NOMO-1 treated with DMSO at 0.1 percent for 48 hours (cell line): ENCODE measurements at regions not wholly inside any gene's neighbourhood (a gene's known extent, or its start where the extent isn't known, plus 50 kb on each side); places are given as distances from the start of the nearest gene placed in this dataset.
"Not testable (repeated sequence)": the region's sequence is repeated elsewhere in the genome, so short reads cannot be mapped to it uniquely, and the experiment has no call there.

ENCODE experiments used
- DNase-seq: peaks from one replicate; lab custom pipeline; 2025; ENCODE audit not compliant: unreplicated experiment; lab: John Stamatoyannopoulos, UW

GRCh38 chr7:114802632-114803031, 119.3 kb upstream of the MDFIC start:
- no peak for DNase-seq

GRCh38 chr7:114806590-114807162, 115.2 kb upstream of the MDFIC start:
- DNase-seq: no peak

DNA sequence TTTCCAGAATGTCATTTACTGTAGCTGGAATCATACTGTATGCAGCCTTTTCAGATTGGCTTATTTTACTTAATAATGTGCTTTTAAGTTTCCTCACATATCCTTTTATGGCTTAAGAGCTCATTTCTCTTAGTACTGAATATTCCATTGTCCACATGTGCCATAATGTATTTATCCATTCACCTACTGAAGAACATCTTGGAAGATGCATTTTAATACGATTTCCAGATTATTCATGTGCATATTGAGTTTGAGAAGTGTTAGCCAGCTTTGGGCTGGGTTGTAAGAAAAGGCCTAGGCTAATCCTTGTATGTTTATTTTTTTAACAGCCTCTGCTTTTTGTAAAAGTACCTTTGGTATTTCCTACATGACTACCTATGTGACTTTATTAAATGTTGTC, 109.3 kb upstream of the MDFIC start:
- no peak for DNase-seq

- no peak for DNase-seq
Observed at GRCh38 chr7:114813624-114814023, 108.3 kb upstream of the MDFIC start.

- DNase-seq: not testable (repeated sequence)
Observed at GRCh38 chr7:114817036-114817435, 104.9 kb upstream of the MDFIC start.

GRCh38 chr7:114818501-114818900, 103.4 kb upstream of the MDFIC start:
- no peak for DNase-seq

- DNase-seq: no peak
Observed at GRCh38 chr7:114819616-114820362, 102.1 kb upstream of the MDFIC start.

- DNase-seq: no peak
Observed at GRCh38 chr7:114821030-114821900, 100.6 kb upstream of the MDFIC start.

DNA sequence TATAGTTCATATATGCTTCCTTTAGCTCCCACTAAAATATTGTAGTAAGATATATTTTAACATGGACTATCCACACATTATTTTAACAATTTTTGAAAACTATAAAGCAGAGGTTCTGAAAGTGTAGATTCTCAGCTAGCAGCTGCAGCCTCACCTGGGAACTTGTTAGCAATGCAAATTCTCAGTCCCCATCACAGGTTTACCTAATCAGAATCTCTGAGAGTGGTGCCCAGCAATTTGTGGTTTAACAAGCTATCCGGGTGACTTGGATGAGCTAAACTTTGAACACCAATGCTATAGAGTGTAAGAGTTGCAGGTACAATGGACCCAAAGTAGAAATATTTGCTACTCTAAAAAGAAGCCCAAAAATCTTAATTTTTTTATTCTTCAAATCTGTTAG, 99.8 kb upstream of the MDFIC start:
- DNase-seq: no peak

- DNase-seq: no peak
Observed at GRCh38 chr7:114822844-114823243, 99.0 kb upstream of the MDFIC start.

GRCh38 chr7:114823290-114823689, 98.6 kb upstream of the MDFIC start:
- DNase-seq: no peak

- DNase-seq: no peak
Observed at GRCh38 chr7:114825423-114825951, 96.4 kb upstream of the MDFIC start.

- DNase-seq: no peak
Observed at GRCh38 chr7:114830952-114831351, 90.9 kb upstream of the MDFIC start.

DNA sequence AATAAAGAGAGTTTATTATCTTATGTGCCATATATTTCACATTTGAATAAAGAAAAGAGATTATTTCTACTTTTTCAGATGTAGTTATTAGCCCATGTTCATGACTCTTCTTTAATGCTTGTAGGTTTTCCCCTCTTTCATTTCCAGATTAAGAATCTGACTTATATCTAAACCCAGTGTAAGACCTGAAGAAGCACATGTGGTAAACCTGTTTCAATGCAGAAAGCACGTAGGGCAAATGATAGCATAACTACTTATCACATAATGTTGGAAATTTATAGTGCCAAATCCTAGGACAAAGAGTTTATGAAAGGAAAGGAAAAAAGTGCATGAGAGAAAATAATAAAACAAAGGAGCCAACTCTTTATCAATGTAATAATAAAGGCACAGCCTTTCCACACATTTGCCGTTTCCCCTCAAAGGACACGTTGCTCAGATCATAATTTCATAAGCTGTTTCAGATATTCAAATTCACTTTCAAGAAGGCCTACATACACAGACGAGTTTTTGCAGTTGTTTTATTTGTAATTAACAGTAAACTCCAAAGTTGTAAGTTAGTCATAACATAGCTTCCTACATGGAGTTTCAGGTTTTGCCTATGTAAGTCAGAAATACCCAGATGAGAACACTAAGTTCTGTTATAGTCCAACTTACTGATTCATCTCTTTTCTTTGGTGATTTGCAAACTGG, 88.8 kb upstream of the MDFIC start:
- DNase-seq: no peak

- no peak for DNase-seq
Observed at GRCh38 chr7:114835303-114835702, 86.6 kb upstream of the MDFIC start.

GRCh38 chr7:114835861-114836260, 86.0 kb upstream of the MDFIC start:
- no peak for DNase-seq

GRCh38 chr7:114842551-114843065, 79.3 kb upstream of the MDFIC start:
- DNase-seq: no peak

GRCh38 chr7:114843102-114843501, 78.8 kb upstream of the MDFIC start:
- DNase-seq: no peak

DNA sequence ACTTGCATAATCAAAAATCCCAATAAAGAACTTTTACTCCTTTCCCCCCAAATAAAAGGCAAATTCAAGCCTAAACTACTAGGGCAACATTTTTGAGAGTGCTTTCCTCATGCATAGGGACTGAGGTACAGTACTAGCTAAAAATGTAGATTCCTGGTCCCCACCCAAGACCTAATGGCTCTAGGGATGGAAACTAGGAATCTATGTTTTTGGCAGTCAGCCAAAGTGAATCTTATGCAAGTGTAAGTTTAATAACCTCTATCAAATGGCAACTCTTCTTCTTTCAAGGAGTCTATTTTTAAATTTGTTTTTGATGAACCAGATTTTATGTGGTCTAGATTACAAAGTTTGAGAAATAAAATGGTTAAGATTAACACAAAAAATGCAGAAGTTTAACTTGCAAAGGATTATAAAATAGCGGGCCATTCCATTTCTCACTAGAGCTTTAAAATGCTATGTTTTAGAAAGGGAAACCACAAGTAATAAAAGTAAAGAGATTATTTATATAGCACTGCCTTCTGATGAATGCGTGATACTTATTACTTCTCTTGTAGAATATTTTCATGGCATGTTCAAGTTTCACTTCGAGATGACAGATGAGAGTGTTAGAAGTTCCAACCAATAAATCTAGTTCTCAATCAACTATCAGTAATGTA, 70.4 kb upstream of the MDFIC start:
- DNase-seq: no peak

DNA sequence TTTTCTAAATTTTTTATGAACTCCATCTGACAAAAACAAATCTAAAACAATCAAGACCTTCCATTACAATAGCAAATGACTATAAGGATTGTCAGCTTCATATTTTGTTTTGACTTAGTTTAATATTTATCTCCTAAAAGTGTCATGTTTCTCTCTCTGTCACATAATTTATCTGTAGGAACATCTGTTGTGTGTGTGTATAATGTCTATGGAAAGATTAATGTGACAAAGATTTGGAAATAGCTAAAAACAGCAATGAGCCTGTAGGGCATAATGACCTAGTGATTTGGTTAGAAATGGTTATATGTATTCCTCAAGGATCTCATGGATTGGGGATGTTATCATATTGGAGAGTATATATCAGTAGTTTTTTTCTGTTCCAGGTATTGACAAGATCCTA, 69.6 kb upstream of the MDFIC start:
- no peak for DNase-seq
